SK-N-DZ (cell line): ENCODE measurements at regions not wholly inside any gene's neighbourhood (a gene's known extent, or its start where the extent isn't known, plus 50 kb on each side); places are given as distances from the start of the nearest gene placed in this dataset.

ENCODE experiments used
- DNase-seq: peaks from one replicate; pipeline ENCODE4 v3.0.0-alpha.2; 2015; ENCODE audit warnings: low spot score

- no peak for DNase-seq
Measured at GRCh38 chr1:216824511-216824910, 101.3 kb upstream of the ESRRG start.

DNA sequence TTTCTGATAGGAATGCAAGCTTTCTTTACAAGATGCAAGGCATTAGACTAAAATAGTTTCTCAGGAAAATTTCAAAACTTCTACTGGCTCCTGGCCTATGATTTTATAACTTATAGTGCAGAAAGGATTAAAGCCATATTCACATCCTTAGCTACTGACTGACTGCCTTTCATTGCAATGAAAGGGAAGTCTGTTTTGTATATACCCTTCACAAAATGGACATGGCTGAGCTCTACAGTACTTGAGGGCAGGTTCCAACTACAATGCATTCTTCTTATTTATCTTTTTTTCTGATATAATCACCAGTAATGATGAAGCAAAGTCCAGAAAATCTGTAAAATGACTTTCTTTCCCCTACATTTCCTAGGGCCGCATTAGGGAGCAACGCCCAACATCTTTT, 100.5 kb upstream of the ESRRG start:
- DNase-seq = no peak

DNA sequence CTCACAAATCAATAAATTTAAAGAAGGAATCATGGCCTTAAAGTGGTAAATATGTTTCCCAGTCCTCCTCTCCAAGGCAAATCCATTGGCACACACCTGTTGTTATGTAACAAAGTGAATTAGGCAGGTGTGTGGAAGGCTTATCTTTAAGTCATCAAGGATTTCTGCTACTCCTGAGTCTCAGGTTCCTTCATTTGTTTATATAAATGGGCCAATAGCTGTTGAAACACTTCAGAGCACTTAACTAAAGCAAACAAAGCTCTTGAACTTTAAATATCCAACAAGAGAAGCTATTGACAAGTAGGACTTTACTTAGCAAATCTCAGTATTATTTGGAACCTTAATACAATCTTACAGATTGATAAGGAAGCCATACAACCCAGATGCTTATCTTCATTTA, 99.3 kb upstream of the ESRRG start:
- DNase-seq = no peak

DNA sequence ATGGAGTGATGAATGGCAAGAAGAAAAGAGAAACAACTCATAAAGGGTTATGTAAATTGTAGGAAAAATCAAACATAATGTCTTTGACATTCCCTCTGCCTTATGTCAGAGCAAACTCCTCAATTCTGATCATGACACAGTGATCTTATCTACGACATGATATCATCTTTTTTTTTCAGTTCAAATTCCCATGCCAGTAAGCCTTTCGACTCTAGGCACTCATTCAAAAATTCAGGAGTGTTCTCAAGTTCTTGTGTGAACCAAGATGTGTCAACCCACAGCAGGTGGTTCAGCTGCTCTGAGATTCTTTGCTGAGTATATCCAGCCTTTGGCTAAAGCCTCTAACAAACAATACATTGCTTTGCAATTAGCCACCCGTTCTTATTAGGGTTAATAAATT, 97.1 kb upstream of the ESRRG start:
- no peak for DNase-seq

- no peak for DNase-seq
Measured at GRCh38 chr1:216818284-216818683, 95.1 kb upstream of the ESRRG start.

DNA sequence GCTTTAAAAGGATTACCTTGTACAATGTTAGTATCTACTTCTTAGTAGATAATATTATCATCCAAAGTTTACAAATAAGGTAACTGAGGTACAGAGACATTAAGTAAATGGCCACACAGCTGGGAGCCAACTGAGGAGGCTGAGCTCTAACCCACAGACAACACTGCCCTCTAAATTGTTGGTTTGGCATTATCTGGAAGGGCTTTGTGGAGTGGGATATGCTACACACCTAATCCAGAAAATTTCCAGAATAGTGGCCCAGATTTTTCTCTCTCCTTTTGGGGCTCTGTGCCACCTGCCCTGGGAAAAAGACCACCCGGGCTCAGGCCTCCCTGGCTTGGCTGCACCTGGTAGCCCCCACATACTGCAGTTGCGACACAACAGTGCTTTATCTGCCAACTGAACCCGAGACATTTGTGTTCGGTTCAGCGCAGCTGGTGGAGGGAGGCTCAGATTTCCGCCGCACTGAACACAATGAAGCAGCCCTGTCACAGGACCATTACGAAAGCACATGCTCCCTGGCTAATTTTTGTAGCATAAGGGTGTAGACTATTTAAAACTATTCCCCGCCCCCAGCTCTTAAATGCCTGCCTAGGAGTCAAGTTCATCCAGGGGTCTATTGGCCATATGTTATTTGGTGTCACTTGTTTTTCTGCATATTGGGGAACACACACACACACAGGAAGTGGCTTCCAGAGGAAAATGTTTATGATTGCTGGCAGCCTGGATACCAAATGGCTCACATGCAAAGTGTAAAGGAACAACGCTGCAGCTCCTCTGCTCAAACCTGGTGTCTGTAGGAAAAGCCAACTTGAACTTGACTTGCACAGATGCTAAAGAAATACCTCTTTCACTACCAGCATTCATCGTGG, 92.3 kb upstream of the ESRRG start:
- DNase-seq = no peak

DNA sequence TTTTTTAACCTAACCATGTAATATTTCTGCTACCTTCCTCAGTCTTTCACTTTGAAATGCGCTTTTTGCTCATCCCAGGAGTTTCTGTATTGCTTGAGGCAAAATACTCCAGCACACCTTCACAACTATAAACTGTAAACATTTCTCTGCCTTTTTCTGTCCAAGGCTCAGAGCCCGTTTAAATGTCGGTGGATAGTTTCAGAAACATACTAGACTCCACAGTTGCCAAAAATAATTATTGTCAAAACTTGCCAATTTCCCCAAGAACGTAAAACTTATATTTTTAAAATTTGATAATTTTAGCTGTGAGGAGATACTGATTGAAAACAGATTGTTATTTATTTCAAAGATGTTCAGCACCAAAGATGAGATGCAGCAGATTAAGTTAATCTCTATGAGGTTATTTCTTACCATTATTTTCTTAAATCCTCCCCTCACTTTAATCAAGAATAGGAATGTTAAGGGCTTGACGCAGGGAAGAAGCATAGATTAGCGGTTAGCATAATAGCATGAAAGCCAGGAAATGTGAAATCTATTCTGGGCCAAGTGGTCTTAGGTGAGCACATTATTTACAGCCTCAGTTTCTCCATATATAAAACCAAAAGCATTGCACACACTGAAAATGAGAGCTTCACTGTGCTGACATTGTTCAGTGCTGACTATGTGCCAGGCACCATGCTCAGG, 91.5 kb upstream of the ESRRG start:
- DNase-seq = no peak

- DNase-seq = peak; percentile 85
Measured at GRCh38 chr1:216812966-216813365, 89.7 kb upstream of the ESRRG start.

- no peak for DNase-seq
Measured at GRCh38 chr1:216809649-216810048, 86.4 kb upstream of the ESRRG start.

GRCh38 chr1:216807696-216808095, 84.5 kb upstream of the ESRRG start:
- no peak for DNase-seq

GRCh38 chr1:216805953-216806352, 82.7 kb upstream of the ESRRG start:
- DNase-seq = no peak

DNA sequence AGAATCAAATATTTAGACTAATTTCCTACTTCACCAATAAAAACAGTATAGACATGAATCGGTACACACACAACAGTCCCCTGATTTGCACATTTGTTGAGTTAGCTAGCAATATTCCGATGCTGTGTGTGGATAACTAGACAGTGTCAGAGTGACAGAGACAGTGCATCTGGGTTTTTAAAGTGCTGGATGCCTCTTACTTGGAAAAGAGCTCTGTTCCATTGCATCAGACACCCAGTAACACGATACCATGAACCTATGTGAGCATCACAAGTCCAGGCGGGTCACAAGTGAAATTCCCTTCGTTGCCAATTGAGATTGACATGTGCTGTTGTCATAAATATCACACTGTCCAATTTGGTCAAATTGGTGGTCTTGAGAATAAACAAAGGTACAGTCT, 82.0 kb upstream of the ESRRG start:
- DNase-seq = peak; percentile 49

DNA sequence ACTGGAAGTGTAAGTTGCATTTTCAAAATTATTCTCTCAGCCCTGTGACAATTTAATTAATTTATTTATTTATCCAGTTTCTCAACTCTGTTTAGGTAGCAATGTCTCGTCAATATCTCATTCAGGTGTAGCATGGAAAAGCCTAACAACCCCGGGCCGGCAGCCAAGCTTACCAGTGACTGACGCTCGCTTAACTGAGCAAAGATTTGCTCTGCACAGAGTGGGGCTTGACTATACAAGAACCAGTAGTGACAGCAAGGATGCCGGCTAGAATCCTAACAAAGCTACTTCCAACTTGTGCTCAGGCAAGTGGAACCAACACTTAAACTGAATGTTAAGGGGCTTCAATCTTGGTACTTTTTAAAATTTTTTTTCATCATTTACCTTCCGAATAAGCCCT, 80.9 kb upstream of the ESRRG start:
- no peak for DNase-seq

DNA sequence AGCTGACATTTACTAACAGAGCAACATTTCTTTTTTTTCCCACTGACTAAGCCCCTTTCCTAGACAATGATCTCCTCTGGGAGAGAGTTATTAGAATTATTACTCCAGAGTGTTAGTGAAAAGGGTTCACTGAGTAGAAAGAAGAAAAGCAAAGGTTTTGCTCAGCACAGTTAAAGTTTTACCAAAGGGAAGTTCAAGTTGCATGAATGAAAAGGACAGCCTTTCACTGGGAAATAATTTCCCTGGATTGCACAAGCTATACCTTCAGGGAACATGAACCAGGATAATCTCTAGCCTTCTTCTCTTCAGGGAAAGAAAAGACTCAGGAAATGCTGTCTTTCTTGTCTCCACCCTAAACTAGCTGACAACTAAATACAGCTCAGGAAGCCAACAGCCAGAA, 71.4 kb upstream of the ESRRG start:
- DNase-seq = no peak

- DNase-seq = no peak
Measured at GRCh38 chr1:216793973-216794372, 70.7 kb upstream of the ESRRG start.

- DNase-seq = no peak
Measured at GRCh38 chr1:216793303-216793702, 70.1 kb upstream of the ESRRG start.

DNA sequence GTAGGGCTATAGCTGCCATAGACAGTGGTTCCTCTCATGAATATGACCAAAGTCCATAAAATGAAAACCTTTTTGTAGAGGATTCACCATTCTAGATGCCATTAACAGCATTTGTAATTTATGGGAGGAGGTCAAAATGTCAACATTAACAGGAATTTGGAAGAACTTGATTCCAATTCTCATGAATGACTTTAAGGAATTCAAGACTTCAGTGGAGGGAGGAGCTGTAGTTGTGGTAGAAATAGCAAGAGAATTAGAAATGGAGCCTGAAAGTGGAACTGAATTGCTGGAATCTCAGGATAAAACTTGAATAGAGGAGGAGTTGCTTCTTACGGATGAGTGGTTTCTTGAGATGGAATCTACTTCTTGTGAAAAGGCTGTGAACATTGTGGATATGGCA, 65.4 kb upstream of the ESRRG start:
- no peak for DNase-seq

GRCh38 chr1:216785737-216786136, 62.5 kb upstream of the ESRRG start:
- no peak for DNase-seq

- DNase-seq = no peak
Measured at GRCh38 chr1:216785221-216785620, 62.0 kb upstream of the ESRRG start.

- DNase-seq = peak; percentile 11
Measured at GRCh38 chr1:216779686-216780085, 56.5 kb upstream of the ESRRG start.

DNA sequence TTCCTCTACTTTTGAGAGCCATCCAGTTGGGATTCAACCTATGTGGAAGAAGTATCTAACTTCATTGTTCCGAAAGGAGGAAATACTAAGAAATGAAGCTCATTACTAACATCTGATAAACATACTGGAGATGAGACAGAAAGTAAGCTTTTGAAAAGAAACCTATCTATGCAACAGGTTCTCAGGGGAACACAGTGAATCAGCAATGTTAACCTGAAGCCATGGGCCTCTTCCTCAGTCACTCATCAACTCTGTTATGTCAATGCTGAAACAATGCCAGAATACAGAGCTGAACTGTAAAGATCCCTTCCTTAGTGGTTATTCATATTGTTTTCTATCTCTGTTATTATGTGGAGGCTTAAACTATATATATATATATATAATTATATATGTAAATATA, 55.5 kb upstream of the ESRRG start:
- no peak for DNase-seq

- DNase-seq = no peak
Measured at GRCh38 chr1:216777148-216777547, 53.9 kb upstream of the ESRRG start.
